Osteoblast (primary cell): ENCODE measurements at regions not wholly inside any gene's neighbourhood (a gene's known extent, or its start where the extent isn't known, plus 50 kb on each side); places are given as distances from the start of the nearest gene placed in this dataset.
"Not testable (repeated sequence)": the region's sequence is repeated elsewhere in the genome, so short reads cannot be mapped to it uniquely, and the experiment has no call there.

ENCODE experiments used
- DNase-seq: peaks from one replicate; pipeline ENCODE4 v3.0.0; 2011; ENCODE audit warnings: low spot score, mixed read lengths; ENCODE audit not compliant: insufficient read length; ENCODE audit errors: missing footprints
- H2AFZ ChIP-seq: 2 replicates; pipeline ENCODE4 v1.6.0; 2011; ENCODE audit warnings: mild to moderate bottlenecking, low read length
- H3K27ac ChIP-seq: 2 replicates; pipeline ENCODE4 v1.5.1; 2011; ENCODE audit warnings: mild to moderate bottlenecking, low read depth, low read length, moderate library complexity
- H3K27me3 ChIP-seq: 2 replicates; pipeline ENCODE4 v1.6.0; 2012; ENCODE audit warnings: mild to moderate bottlenecking, control low read depth, inconsistent platforms, low read length, moderate library complexity; ENCODE audit not compliant: insufficient read depth
- H3K36me3 ChIP-seq: 2 replicates; pipeline ENCODE4 v1.5.1; 2011; ENCODE audit warnings: mild to moderate bottlenecking, low read length, control low read depth, moderate library complexity; ENCODE audit not compliant: insufficient read depth
- H3K4me1 ChIP-seq: 2 replicates; pipeline ENCODE4 v1.5.1; 2011; ENCODE audit warnings: mild to moderate bottlenecking, low read length, control low read depth, moderate library complexity; ENCODE audit not compliant: insufficient read depth
- H3K4me2 ChIP-seq: 2 replicates; pipeline ENCODE4 v1.6.0; 2011; ENCODE audit warnings: mild to moderate bottlenecking, low read length; ENCODE audit not compliant: insufficient read depth
- H3K4me3 ChIP-seq: fragments of 200-600 bp; sonication (generic); 3 replicates; pipeline ENCODE4 v1.5.1; 2012; ENCODE audit warnings: mild to moderate bottlenecking, low read length, inconsistent platforms; ENCODE audit not compliant: insufficient read depth
- H3K79me2 ChIP-seq: 2 replicates; pipeline ENCODE4 v1.6.0; 2012; ENCODE audit warnings: mild to moderate bottlenecking, low read length, control low read depth, inconsistent platforms; ENCODE audit not compliant: insufficient read depth
- H3K9me3 ChIP-seq: 2 replicates; pipeline ENCODE4 v1.5.1; 2011; ENCODE audit warnings: low read depth, low read length, control low read depth
- H4K20me1 ChIP-seq: 2 replicates; pipeline ENCODE4 v1.6.0; 2012; ENCODE audit warnings: mild to moderate bottlenecking, low read length, control low read depth; ENCODE audit not compliant: insufficient read depth
- TF ChIP-seq, protein P1 (sequence below): IDR thresholded peaks from 2 replicates; pipeline ENCODE4 v1.5.1; 2011; ENCODE audit warnings: mild to moderate bottlenecking, low read depth, low read length, moderate library complexity; ENCODE audit errors: extremely low read depth

DNA sequence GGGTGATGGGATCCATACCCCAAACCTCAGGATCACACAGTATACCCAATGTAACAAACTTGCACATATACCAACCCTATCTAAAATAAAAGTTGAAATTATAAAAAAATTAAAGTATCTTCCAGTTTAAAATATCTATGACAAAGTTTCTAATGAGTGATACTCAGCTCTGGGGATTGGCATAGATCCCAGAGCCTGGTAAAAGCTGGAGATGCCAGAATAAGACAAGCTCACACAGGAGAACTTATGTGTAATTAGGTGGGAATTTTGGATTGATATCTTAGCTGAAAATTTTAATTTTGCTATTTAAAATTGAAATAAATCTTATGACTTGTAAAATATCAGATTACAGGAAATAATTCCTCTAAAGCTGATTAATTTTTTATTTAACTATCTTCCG lies 686.5 kb downstream of the GABRG1 start:
- Histone ChIP-seq H2AFZ (no peak overlapping the region), H3K36me3 (no peaks in the 10 kb centered on the region), H3K4me1 (no peaks in the 10 kb centered on the region), H3K4me2 (no peak overlapping the region), H3K27me3 (no peaks in the 10 kb centered on the region), H3K9me3 (no peaks in the 10 kb centered on the region), H4K20me1 (no peaks in the 10 kb centered on the region), H3K4me3 (no peak overlapping the region), H3K27ac (no peak overlapping the region), H3K79me2 (no peaks in the 10 kb centered on the region)
- TF ChIP-seq, protein P1, sequence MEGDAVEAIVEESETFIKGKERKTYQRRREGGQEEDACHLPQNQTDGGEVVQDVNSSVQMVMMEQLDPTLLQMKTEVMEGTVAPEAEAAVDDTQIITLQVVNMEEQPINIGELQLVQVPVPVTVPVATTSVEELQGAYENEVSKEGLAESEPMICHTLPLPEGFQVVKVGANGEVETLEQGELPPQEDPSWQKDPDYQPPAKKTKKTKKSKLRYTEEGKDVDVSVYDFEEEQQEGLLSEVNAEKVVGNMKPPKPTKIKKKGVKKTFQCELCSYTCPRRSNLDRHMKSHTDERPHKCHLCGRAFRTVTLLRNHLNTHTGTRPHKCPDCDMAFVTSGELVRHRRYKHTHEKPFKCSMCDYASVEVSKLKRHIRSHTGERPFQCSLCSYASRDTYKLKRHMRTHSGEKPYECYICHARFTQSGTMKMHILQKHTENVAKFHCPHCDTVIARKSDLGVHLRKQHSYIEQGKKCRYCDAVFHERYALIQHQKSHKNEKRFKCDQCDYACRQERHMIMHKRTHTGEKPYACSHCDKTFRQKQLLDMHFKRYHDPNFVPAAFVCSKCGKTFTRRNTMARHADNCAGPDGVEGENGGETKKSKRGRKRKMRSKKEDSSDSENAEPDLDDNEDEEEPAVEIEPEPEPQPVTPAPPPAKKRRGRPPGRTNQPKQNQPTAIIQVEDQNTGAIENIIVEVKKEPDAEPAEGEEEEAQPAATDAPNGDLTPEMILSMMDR: no peak
- no peak for DNase-seq

DNA sequence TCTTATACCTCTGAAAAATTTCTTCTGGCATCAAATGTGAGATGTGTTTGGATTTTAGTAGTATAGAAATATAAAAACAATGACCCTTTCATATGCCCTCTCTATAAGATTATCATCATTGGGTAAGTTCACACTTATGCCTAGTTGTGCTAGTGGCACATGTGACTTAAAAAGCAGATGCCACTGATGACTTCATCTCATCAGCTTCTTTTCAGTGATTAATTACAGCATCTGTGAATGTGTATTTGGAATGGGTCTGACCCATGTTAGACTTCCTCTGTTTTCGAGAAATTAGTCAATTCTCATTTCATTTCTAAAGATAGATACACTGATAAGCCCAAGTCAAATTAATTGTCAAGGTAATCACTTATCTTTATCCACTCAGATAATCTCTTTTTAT lies 698.7 kb downstream of the GABRG1 start:
- H3K36me3 ChIP-seq: no peaks in the 10 kb centered on the region
- peaks cover 1% of the 10 kb centered on the region for H3K9me3 ChIP-seq
- no peaks in the 10 kb centered on the region for H4K20me1 ChIP-seq
- no peak overlapping the region for H3K27ac ChIP-seq
- no peak overlapping the region for H2AFZ ChIP-seq
- TF ChIP-seq, protein P1: no peak
- no peaks in the 10 kb centered on the region for H3K79me2 ChIP-seq
- H3K4me2 ChIP-seq: no peak overlapping the region
- no peaks in the 10 kb centered on the region for H3K4me1 ChIP-seq
- no peak overlapping the region for H3K4me3 ChIP-seq
- no peaks in the 10 kb centered on the region for H3K27me3 ChIP-seq
- no peak for DNase-seq

DNA sequence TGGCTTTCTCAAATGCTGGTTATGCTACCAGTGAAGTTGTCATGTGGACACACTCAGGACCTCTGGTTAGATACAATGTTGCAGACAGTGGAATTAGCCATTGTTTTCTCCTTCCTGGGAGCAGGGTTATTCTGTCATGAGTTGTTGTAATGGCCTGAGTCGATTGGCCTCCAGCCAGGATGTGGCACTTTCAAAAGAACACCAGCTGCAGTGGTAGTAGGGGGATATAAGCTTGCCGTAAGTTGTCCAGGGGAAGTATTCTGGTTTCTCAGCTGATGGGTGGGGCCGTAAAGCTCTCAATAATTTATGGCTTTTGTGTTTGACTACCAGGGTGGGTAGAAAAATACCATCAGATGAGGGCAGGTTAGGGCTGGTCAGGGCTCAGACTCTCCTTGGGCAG lies 697.5 kb upstream of the GNPDA2 start:
- no peak for DNase-seq
- Histone ChIP-seq H3K4me3 (no peak overlapping the region), H3K79me2 (no peaks in the 10 kb centered on the region)

DNA sequence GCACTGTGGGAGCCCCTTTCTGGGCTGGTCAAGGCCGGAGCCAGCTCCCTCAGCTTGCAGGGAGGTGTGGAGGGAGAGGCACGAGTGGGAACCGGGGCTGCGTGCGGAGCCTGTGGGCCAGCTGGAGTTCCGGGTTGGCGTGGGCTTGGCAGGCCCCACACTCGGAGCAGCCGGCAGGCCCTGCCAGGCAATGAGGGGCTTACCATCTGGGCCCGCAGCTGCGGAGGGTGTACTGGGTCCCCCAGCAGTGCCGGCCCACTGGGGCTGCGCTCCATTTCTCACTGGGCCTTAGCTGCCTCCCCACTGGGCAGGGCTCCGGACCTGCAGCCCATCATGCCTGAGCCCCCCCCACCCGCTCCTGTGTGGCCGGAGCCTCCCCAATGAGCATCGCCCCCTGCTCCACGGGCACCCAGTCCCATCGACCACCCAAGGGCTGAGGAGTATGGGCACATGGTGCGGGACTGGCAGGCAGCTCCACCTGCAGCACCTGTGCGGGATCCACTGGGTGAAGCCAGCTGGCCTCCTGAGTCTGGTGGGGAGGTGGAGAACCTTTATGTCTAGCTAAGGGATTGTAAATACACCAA lies 693.8 kb upstream of the GNPDA2 start:
- not testable (repeated sequence) for H3K9me3 ChIP-seq, H3K79me2 ChIP-seq, H3K36me3 ChIP-seq, H3K27me3 ChIP-seq, H3K4me3 ChIP-seq, H3K4me2 ChIP-seq, H3K27ac ChIP-seq, DNase-seq, H4K20me1 ChIP-seq, H3K4me1 ChIP-seq, H2AFZ ChIP-seq

More for the DNA sequence above, 697.5 kb upstream of the GNPDA2 start:
- Histone ChIP-seq H3K4me2 (no peak overlapping the region), H3K9me3 (peaks cover 1% of the 10 kb centered on the region), H2AFZ (no peak overlapping the region), H3K36me3 (no peaks in the 10 kb centered on the region), H3K27me3 (no peaks in the 10 kb centered on the region), H3K4me1 (no peaks in the 10 kb centered on the region), H4K20me1 (no peaks in the 10 kb centered on the region), H3K27ac (no peak overlapping the region)
- TF ChIP-seq, protein P1: no peak
